ENCODE measurements at regions not wholly inside any gene's neighbourhood (a gene's known extent, or its start where the extent isn't known, plus 50 kb on each side); places are given as distances from the start of the nearest gene placed in this dataset.

DNA sequence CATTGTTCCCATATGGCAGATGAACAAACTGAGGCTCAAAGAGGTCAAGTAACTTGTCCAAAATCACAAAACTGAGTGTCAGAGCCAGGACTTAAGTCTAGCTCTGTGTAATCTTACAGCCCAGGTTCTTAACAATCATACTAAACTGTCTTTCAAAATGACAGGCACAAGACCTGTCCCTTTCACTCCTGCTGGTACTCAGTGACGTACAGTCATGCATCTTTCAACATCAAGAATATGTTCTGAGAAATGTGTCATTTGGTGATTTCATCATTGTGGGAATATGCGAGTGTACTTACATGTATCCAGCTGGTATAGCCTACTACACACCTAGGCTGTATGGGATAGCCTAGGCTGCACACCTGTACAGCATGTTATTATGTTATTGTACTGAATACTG lies 646.8 kb upstream of the WWC1 start:
- TF ChIP-seq, protein P1, sequence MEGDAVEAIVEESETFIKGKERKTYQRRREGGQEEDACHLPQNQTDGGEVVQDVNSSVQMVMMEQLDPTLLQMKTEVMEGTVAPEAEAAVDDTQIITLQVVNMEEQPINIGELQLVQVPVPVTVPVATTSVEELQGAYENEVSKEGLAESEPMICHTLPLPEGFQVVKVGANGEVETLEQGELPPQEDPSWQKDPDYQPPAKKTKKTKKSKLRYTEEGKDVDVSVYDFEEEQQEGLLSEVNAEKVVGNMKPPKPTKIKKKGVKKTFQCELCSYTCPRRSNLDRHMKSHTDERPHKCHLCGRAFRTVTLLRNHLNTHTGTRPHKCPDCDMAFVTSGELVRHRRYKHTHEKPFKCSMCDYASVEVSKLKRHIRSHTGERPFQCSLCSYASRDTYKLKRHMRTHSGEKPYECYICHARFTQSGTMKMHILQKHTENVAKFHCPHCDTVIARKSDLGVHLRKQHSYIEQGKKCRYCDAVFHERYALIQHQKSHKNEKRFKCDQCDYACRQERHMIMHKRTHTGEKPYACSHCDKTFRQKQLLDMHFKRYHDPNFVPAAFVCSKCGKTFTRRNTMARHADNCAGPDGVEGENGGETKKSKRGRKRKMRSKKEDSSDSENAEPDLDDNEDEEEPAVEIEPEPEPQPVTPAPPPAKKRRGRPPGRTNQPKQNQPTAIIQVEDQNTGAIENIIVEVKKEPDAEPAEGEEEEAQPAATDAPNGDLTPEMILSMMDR (IDR thresholded peaks at IDR 0.05), result no peak
- no peak for TF ChIP-seq ZFX (IDR thresholded peaks at IDR 0.05; ENCODE audit: borderline replicate concordance)
